Neural cell (in vitro differentiated cells): ENCODE measurements at regions not wholly inside any gene's neighbourhood (a gene's known extent, or its start where the extent isn't known, plus 50 kb on each side); places are given as distances from the start of the nearest gene placed in this dataset.

ENCODE experiments used
- H2AFZ ChIP-seq: fragments of 200-600, 300-800 bp; sonication (generic), shearing (Covaris generic); 2 replicates; pipeline ENCODE4 v1.6.0; 2014; ENCODE audit warnings: low read depth, mild to moderate bottlenecking, antibody characterized with exemption, low read length, moderate library complexity
- H3F3A ChIP-seq: fragments of 200-600 bp; shearing (Covaris generic); 2 replicates; pipeline ENCODE4 v1.6.1; 2016; ENCODE audit warnings: mild to moderate bottlenecking, moderate library complexity, mixed read lengths, antibody characterized with exemption, low read length; ENCODE audit not compliant: insufficient read depth, poor library complexity, severe bottlenecking
- H3K27ac ChIP-seq: fragments of 200-600, 300-800 bp; sonication (generic), shearing (Covaris generic); 2 replicates; pipeline ENCODE4 v1.5.1; 2014; ENCODE audit warnings: mild to moderate bottlenecking, low read length, moderate library complexity
- H3K27me3 ChIP-seq: fragments of 300-800, 200-600 bp; sonication (generic), shearing (Covaris generic); 2 replicates; pipeline ENCODE4 v1.6.0; 2014; ENCODE audit warnings: mild to moderate bottlenecking, low read depth, low read length, moderate library complexity; ENCODE audit not compliant: insufficient read depth
- H3K36me3 ChIP-seq: fragments of 300-800, 200-600 bp; sonication (generic), shearing (Covaris generic); 2 replicates; pipeline ENCODE4 v1.5.1; 2014; ENCODE audit warnings: mild to moderate bottlenecking, antibody characterized with exemption, low read length, moderate library complexity; ENCODE audit not compliant: insufficient read depth
- H3K4me2 ChIP-seq: fragments of 300-800, 200-600 bp; sonication (generic), shearing (Covaris generic); 2 replicates; pipeline ENCODE4 v1.6.0; 2014; ENCODE audit warnings: mild to moderate bottlenecking, low read length
- H3K4me3 ChIP-seq: fragments of 300-800, 200-600 bp; sonication (generic), shearing (Covaris generic); 2 replicates; pipeline ENCODE4 v1.5.1; 2014; ENCODE audit warnings: mild to moderate bottlenecking, low read length, moderate library complexity
- H3K79me2 ChIP-seq: fragments of 200-600 bp; shearing (Covaris generic); replicated peaks from 2 replicates; pipeline ENCODE4 v1.6.0; 2014; ENCODE audit warnings: mild to moderate bottlenecking, low read length, moderate library complexity; ENCODE audit not compliant: insufficient read depth
- H3K9ac ChIP-seq: fragments of 300-800, 200-600 bp; sonication (generic), shearing (Covaris generic); 2 replicates; pipeline ENCODE4 v1.6.1; 2016; ENCODE audit warnings: mild to moderate bottlenecking, low read length, mixed read lengths
- H3K9me2 ChIP-seq: fragments of 200-600 bp; shearing (Covaris generic); 2 replicates; pipeline ENCODE4 v1.6.1; 2016; ENCODE audit warnings: mild to moderate bottlenecking, low read length, mixed read lengths; ENCODE audit not compliant: insufficient read depth
- H3K9me3 ChIP-seq: fragments of 200-600, 300-800 bp; sonication (generic), shearing (Covaris generic); 2 replicates; pipeline ENCODE4 v1.6.1; 2016; ENCODE audit warnings: mild to moderate bottlenecking, mixed run types, low read length, moderate library complexity, mixed read lengths
- H4K20me1 ChIP-seq: fragments of 200-600 bp; shearing (Covaris generic); 2 replicates; pipeline ENCODE4 v1.6.1; 2016; ENCODE audit warnings: mild to moderate bottlenecking, mixed run types; ENCODE audit not compliant: insufficient read depth
- EP300 ChIP-seq: fragments of 450-650 bp; conservative IDR thresholded peaks from 2 replicates; pipeline ENCODE4 v1.6.1; 2014; ENCODE audit warnings: antibody characterized with exemption, mild to moderate bottlenecking, moderate library complexity; ENCODE audit not compliant: poor library complexity, severe bottlenecking
- EZH2 ChIP-seq: fragments of 200-600, 300-800 bp; shearing (Covaris generic), sonication (generic); IDR thresholded peaks from 2 replicates; pipeline ENCODE4 v1.6.1; 2014; ENCODE audit warnings: antibody characterized with exemption, low read length, borderline replicate concordance, mild to moderate bottlenecking; ENCODE audit not compliant: insufficient read depth, poor library complexity, severe bottlenecking
- MXI1 ChIP-seq: fragments of 450-650 bp; conservative IDR thresholded peaks from 2 replicates; pipeline ENCODE4 v1.6.1; 2014; ENCODE audit warnings: antibody characterized with exemption, mild to moderate bottlenecking; ENCODE audit not compliant: poor library complexity, severe bottlenecking
- POLR2AphosphoS5 ChIP-seq: IDR thresholded peaks from 2 replicates; pipeline ENCODE4 v1.6.1; 2012
- RAD21 ChIP-seq: fragments of 450-650 bp; conservative IDR thresholded peaks from 2 replicates; pipeline ENCODE4 v1.6.1; 2014; ENCODE audit warnings: antibody characterized with exemption, mild to moderate bottlenecking, moderate library complexity
- SMC3 ChIP-seq: fragments of 450-650 bp; conservative IDR thresholded peaks from 2 replicates; pipeline ENCODE4 v1.6.1; 2014; ENCODE audit warnings: antibody characterized with exemption, mild to moderate bottlenecking, moderate library complexity; ENCODE audit not compliant: poor library complexity
- TAF1 ChIP-seq: IDR thresholded peaks from 2 replicates; pipeline ENCODE4 v1.6.1; 2012; ENCODE audit warnings: low read depth
- TF ChIP-seq, protein P1 (sequence below): IDR thresholded peaks from 2 replicates; pipeline ENCODE4 v1.6.1; 2012; ENCODE audit warnings: borderline replicate concordance
- TF ChIP-seq, protein P2 (sequence below): fragments of 450-650 bp; IDR thresholded peaks from 2 replicates; pipeline ENCODE4 v1.5.1; 2014; ENCODE audit warnings: antibody characterized with exemption, mild to moderate bottlenecking, moderate library complexity; ENCODE audit not compliant: poor library complexity, severe bottlenecking

DNA sequence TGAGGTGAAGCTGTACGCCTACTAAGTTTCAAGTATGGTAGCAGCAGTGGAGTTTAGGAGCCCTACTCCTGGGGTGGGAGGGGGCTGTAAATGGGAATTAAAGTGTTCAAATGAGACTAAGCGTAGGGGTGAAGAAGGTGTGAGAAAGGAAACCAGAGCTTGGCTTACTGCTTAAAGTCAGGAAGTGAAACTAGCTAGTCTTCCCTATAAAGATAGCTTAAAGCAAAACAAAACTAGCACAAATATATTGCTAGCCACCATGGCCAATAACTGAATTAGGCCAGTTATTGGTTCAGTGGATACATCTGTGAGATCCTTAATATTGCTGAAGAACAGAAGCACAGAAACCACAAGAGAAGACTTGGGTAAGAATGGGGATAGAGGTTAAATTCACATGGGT lies 492.2 kb upstream of the PKN2 start:
- H3F3A ChIP-seq: no peaks in the 10 kb centered on the region
- H3K9me2 ChIP-seq: no peaks in the 10 kb centered on the region
- no peaks in the 10 kb centered on the region for H4K20me1 ChIP-seq
- TF ChIP-seq POLR2AphosphoS5: no peak
- no peak for TF ChIP-seq SMC3
- no peak for TF ChIP-seq TAF1
- TF ChIP-seq, protein P1, sequence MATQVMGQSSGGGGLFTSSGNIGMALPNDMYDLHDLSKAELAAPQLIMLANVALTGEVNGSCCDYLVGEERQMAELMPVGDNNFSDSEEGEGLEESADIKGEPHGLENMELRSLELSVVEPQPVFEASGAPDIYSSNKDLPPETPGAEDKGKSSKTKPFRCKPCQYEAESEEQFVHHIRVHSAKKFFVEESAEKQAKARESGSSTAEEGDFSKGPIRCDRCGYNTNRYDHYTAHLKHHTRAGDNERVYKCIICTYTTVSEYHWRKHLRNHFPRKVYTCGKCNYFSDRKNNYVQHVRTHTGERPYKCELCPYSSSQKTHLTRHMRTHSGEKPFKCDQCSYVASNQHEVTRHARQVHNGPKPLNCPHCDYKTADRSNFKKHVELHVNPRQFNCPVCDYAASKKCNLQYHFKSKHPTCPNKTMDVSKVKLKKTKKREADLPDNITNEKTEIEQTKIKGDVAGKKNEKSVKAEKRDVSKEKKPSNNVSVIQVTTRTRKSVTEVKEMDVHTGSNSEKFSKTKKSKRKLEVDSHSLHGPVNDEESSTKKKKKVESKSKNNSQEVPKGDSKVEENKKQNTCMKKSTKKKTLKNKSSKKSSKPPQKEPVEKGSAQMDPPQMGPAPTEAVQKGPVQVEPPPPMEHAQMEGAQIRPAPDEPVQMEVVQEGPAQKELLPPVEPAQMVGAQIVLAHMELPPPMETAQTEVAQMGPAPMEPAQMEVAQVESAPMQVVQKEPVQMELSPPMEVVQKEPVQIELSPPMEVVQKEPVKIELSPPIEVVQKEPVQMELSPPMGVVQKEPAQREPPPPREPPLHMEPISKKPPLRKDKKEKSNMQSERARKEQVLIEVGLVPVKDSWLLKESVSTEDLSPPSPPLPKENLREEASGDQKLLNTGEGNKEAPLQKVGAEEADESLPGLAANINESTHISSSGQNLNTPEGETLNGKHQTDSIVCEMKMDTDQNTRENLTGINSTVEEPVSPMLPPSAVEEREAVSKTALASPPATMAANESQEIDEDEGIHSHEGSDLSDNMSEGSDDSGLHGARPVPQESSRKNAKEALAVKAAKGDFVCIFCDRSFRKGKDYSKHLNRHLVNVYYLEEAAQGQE: no peak
- TF ChIP-seq, protein P2, sequence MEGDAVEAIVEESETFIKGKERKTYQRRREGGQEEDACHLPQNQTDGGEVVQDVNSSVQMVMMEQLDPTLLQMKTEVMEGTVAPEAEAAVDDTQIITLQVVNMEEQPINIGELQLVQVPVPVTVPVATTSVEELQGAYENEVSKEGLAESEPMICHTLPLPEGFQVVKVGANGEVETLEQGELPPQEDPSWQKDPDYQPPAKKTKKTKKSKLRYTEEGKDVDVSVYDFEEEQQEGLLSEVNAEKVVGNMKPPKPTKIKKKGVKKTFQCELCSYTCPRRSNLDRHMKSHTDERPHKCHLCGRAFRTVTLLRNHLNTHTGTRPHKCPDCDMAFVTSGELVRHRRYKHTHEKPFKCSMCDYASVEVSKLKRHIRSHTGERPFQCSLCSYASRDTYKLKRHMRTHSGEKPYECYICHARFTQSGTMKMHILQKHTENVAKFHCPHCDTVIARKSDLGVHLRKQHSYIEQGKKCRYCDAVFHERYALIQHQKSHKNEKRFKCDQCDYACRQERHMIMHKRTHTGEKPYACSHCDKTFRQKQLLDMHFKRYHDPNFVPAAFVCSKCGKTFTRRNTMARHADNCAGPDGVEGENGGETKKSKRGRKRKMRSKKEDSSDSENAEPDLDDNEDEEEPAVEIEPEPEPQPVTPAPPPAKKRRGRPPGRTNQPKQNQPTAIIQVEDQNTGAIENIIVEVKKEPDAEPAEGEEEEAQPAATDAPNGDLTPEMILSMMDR: no peak
- no peak for TF ChIP-seq EP300
- no peak for TF ChIP-seq RAD21
- no peak for TF ChIP-seq MXI1
- no peak for TF ChIP-seq EZH2
- no peak overlapping the region for H3K4me3 ChIP-seq
- no peak overlapping the region for H3K27ac ChIP-seq
- H3K79me2 ChIP-seq: no peaks in the 10 kb centered on the region
- no peaks in the 10 kb centered on the region for H3K36me3 ChIP-seq
- no peak overlapping the region for H3K4me2 ChIP-seq
- no peak overlapping the region for H2AFZ ChIP-seq
- H3K9ac ChIP-seq: no peak overlapping the region
- H3K27me3 ChIP-seq: no peaks in the 10 kb centered on the region
- no peaks in the 10 kb centered on the region for H3K9me3 ChIP-seq

DNA sequence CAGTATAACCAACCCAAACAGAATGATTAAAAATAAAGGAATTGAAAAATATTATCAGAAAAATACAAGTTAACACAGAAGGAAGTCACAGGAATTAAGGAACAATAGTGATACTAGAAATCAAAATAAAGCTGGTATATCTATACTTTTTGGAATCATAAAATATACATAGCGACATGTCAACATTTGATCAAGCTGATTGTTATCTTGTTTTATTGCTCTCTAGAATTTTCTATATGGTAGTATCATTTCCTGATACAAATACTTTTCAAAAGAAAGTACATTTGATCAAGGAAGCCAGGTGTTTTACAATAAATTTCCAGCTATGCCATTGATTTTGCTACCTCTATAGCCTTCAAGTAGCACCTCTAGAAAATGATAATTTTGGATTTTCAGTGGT lies 489.5 kb upstream of the PKN2 start:
- no peak overlapping the region for H3K9ac ChIP-seq
- no peaks in the 10 kb centered on the region for H3K36me3 ChIP-seq
- H3K79me2 ChIP-seq: no peaks in the 10 kb centered on the region
- no peaks in the 10 kb centered on the region for H3K9me3 ChIP-seq
- no peaks in the 10 kb centered on the region for H4K20me1 ChIP-seq
- H2AFZ ChIP-seq: no peak overlapping the region
- H3K27ac ChIP-seq: no peak overlapping the region
- TF ChIP-seq EZH2 (no peak), TAF1 (no peak), MXI1 (no peak), SMC3 (no peak), RAD21 (no peak), EP300 (no peak), POLR2AphosphoS5 (no peak)
- TF ChIP-seq, protein P1: no peak
- TF ChIP-seq, protein P2: no peak
- no peak overlapping the region for H3K4me2 ChIP-seq
- no peaks in the 10 kb centered on the region for H3K27me3 ChIP-seq
- H3F3A ChIP-seq: no peaks in the 10 kb centered on the region
- no peaks in the 10 kb centered on the region for H3K9me2 ChIP-seq
- no peak overlapping the region for H3K4me3 ChIP-seq
